TTC549 (cell line): ENCODE measurements at regions not wholly inside any gene's neighbourhood (a gene's known extent, or its start where the extent isn't known, plus 50 kb on each side); places are given as distances from the start of the nearest gene placed in this dataset.

Source experiments
- FAIRE-seq: peaks from 2 replicates; lab custom pipeline; 2012; peaks lifted over from hg19 to GRCh38; lab: Jason Lieb, UNC

DNA sequence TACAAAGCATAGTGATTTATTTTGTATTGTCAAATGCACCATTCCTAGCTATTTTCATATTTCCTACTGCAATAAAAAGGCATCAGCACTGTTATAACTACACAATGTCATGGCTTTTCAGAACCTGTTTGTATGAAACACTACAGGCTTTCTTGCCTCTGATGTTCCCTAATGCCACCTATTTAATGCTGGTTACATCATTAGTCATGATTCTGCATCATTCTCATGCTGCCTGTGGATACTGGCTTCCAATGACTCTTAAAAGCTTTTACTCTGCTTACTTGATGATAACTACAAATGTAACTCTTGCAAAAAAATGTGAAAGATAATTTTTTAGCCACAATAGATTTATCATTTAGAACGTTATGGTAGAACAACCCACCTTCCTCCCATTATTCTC lies 529.4 kb downstream of the HTR7 start:
- FAIRE-seq = no peak

DNA sequence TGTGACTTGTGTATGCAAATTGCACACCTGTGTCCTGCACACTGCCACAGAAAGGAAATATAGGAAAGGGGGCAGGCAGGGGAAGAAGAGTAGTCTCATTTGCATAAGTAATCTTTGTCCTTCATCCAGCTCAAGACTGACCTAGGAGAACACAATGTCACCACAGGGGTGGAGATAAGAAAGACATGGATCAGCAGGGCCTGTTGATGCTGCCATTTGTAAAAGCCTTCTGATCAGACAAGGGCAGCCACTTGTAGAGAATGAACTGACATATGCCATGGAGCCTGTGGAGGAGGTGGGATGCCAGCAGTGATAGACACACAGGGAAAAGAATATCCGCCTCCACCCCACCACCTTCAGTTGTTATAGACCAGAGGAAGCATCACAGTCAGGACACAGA lies 528.9 kb downstream of the HTR7 start:
- no peak for FAIRE-seq

DNA sequence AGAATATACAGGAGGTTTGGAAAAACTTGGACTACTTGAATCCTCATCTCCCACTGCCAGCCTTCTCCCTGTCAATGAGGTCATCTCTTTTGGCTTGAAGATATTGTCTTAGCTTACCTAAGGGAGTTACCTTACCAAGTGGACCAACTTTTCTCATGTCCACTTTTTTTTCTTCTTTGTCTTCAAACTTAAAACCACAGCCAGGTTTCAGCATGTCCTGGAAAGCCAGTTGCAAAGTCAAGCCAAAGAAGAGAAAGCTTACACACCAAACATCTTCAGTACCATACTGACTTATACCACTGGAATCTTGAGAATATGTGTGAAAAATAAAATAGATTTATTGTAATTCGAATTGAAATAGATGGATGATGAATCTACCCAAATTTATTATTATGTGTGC lies 520.5 kb downstream of the HTR7 start:
- no peak for FAIRE-seq

DNA sequence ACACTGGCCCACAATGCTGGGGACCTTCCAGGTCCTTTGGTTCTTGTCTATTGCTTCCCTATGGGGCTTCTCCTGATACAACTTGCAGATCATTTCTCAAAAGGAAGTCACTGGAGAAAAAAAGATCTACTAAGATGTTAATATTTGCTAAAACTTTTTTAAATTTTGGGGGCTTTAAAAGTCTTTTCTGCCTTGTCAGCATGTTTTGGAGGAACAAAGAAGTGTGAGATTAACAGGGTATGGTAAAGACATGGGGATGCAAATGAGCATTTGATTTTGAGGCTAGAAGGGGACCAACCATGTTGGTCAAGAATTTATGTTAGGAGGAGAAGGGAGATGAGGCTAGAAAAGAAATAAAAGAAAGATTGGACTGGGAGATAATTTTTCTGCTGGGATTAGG lies 515.4 kb downstream of the HTR7 start:
- FAIRE-seq = no peak

DNA sequence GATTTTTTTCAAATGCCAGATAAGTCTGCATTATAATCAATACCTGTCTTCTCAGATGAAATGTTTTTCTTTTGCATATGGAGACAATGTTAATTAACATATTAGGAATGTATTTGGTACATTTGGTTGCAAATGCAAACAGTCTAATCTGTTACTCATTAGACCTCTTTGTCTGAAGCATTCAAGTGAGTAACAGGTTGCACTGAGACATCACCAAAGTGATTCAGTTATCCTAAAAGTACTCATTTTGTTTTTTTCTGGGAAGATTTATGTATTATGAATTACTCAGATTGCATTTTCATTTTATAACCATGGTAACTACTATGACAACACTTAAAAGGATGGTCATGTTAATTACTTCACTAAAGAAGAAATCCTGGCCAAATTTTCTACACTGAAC lies 513.6 kb downstream of the HTR7 start:
- no peak for FAIRE-seq

DNA sequence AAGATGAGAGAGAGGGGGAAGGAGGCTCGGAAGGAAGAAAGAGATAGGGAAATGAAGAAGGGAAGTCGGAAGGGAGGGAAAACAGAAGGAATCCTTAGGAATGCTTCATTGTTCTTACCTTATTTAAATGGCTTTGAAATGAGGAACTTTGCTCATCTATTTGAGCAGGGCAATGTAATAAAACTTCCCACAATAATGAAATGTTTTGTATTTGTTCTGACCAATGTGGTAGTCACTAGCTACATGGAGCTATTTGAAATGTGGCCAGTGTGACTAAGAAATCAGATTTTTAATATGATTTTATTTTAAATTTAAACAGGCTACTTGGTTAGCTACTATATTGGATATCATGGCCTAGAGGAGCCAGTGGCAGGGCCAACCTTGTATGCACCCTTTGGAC lies 510.6 kb downstream of the HTR7 start:
- FAIRE-seq = no peak

DNA sequence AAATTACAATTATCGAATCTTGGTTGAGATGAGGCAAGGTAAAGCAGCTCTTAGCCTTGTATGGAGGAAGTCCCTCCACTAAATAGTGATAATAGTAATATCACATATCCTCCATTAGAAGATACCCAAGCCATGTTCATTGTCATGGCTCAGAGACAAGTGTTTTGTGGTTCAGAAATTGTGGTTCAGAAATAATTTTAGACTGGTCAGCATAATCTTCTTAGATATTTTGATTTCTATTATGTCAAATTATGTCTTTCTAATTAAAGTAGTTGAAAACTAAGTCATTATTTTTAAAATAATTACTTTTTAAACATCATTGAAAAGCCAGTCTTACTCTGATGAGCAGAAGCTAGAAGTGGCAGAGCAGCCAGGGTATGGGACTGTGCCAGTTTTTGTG lies 507.7 kb downstream of the HTR7 start:
- no peak for FAIRE-seq

DNA sequence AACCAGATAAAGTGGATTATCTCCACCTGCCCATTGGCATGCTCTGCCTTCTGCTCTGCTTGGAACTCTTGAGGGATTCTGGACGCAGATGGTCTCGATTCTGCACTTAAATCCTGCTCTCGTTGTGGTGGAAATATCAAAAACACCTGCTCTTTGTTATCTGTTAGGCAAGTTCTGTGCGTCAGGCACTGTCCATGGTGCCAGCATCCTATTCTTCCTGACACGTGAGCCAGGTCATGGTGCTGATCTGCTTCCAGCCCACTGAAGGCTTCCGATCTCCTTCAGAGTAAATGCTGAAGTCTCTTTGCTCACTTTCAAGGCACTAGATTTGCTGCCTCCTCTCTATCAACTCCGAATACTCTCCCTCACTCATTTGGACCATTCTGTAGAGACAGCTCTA lies 505.6 kb downstream of the HTR7 start:
- FAIRE-seq = no peak

DNA sequence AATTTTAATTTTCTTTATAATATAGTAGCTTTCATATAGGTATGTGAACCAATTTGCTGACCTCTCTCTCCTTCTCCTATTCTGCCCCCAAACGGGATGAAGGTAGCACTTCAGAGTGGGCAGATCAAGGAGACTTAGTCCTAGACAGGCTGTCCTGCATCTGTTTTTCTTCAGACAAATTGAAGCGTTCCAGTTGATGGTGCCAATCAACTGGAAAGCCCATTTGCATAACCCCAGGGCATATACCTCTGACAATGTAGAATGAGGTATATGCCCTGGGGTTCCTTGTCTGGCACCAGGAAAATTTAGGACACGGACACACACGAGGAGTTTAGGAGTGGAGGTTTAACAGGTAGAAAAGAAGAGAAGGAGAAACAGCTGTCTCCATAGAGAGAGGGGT lies 502.9 kb downstream of the HTR7 start:
- FAIRE-seq = no peak

DNA sequence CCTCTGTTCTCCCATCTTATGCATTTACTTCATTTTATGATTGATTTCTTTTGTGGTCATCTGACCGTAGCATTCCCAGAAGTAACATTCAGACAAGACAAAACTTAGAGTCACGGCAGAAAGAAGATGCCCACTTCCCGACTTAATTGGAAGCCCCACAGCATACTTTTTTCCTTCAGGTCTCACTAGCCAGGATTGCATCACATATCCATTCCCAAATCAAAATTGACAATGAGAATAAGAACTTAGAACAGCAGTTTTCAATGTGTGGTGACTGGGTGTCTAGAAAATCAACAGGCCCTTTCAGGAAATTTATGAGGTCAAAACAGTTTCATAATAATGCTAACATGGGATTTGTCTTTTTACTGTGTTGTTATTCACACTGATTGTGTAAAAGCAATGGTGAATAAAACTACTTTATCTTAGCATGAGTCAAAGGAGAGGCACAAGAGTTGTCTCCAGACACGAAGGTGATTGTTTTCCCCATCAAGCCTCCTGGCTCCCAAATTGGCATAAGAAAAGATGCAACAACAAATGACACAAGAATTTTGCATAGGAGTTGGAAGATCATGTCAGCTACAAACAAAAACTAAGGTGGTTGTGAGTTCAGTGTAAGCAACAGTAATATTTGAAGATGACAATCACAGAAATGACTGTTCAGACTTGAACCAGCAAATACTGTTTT lies 493.9 kb downstream of the HTR7 start:
- FAIRE-seq = no peak

DNA sequence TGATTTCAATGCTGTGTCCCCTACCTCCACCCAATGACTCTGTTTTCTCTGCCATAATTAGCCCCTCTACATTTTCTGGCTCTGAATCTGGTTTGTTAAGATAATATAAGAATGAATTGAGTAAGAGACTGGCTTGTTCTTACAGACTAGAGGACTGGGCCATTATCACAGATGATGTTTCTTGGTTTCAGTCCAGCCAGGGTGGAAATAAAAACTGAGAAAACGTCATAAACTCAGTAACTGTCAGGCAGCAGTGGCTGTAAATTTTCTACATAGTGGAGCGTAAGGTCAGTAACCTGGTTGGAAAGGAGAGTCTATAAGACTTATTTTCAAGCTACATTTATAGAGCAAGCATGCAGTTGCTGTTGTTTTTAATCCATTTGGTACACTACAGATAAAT lies 485.4 kb downstream of the HTR7 start:
- no peak for FAIRE-seq

DNA sequence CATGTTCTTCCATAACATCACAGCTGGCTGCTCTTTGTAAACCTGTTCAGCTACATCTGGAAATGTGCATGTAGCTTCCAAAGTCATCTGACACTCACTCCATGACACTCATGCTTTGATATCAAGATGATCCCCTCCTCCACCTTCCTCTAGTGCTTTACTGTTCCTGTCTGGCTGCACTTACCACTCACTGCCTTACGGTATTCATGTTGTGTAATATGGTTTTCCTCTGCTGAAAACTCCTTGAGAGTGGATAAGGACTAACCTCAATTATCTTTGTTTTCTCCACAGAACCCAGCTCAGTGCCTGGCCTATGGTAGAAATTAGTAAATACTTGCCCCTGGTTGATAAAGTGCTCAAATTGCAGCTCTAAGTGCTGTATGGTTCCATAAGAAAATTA lies 483.9 kb downstream of the HTR7 start:
- FAIRE-seq = no peak

DNA sequence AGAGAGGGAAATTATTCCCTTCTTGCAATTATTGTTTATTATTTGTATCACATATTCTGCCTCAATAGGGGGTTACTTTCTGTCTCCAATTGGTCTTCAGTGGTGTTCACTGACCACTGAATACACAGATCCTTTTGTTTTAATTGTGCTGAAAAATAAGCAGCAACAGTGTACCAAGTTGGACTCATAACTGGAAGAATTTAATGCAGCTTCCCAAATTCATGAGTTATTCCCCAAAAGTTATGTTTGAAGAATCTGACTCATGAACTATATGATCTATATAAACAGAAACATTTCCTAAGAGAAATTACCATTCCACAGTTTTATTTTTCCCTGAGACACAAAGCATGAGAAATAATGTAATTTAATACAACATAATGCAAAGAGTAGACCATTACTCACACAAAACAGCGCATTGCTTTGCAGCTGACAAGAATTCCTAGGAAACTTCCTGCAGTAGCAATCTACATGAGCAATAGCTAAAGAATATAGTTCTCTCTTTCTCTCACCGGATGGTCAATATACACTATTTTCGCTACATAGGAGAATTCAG lies 479.2 kb downstream of the HTR7 start:
- FAIRE-seq = no peak

DNA sequence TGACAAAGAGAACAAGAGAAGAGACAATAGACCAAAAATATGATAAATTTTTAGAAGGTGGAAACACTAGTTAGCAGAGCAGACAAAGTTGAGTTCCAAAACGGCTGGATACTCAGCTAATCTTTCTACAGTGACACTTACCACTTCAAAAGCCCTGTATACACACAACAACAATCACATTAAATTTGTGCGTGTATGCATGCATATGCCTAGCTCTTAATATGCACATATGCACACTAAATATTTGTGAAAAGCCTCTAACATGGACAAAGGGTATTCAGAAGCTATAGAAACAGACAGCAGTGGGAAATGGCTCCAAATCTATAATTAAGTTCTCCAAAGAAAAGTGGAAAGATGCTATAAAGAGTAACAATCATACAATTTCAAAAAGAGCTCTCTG lies 476.4 kb downstream of the HTR7 start:
- FAIRE-seq = no peak

DNA sequence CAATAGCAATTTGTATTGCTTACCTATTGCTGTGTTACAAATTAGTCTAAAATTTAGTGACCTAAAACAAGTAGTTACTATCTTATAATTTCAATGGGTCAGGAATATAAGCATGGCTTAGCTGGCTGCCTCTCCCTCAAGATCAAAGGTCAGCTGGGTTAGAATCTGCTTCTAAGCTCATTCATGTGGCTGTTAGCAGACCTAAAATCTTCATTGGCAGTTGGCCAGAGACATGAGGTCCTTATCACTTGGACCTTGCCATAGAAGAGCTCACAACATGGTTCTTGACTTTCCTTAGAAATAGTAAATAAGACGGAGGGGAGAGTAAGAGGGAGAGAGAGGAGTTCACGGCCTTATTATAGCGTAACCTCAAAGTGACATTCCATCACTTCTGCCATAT lies 468.0 kb downstream of the HTR7 start:
- no peak for FAIRE-seq

DNA sequence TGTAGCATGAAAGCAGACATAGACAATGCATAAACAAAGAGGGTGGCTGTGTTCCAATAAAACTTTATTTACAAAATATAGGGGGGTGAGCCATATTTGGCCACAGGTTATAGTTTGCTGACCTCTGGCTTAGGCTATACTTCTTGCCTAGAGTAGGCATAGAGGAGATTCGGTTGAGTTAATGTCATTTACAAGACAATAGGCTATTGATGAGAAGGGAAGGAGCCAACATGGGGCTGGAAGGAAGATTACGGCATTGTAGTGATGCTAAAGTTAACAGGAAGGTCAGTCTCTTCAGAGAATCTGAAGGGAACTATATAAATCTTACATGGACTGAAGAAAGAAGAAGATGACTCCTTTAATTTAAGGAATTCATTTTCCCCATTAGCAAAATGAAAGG lies 463.5 kb downstream of the HTR7 start:
- FAIRE-seq = no peak

DNA sequence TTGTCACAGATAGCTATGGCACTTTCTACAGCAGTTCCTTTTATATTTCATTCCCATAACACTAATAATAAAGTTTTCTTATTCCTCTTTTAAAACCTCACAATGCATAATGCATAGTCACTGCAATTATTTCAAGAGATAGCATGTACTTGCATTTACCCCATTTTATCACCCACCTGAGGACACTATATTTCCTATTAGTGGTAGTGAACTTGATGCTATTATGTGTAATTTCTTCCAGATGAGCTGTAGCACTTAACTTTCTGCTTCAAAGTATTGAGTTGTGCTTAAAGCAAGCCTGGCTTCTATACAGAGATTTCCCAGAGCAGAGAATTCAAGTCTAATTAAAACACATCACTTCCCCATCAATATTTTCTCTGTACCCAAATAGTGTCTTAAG lies 461.1 kb downstream of the HTR7 start:
- FAIRE-seq = no peak

DNA sequence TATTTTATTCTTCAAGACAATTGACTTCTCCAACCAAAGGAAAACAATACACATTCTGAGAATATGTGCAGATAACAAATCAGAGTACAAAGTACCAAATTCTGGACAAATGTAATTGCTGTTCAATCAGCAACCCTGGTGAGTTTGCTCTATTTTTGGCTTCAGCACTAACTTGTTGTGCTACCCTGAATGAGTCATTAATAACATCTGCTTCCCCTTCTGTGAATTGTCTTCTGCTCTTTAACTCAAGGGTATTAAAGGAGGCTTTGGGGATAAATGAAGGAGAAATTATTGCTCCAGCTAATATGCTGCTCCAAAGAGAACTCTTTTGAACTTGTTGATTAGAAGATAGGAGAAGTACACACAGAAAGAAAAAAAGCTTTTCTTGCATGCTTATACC lies 459.3 kb downstream of the HTR7 start:
- no peak for FAIRE-seq

DNA sequence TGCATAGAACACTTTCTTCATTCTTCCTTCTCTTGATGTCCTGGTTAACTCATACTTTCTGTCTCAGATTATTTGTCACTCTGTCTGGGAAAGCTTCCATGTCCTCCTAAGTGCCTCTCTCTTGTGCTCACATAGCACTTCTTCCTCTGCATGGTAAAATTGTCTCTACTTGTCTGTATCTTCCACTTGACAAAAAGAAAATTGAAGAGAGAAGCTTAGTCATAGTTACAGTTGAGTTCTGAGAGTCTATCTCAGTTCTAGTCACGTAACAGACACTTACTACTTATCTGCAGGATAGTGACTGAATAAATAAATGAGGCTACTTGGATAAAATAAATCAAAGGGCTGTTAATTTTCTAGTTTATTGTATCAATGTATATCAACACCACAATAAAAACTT lies 458.1 kb downstream of the HTR7 start:
- FAIRE-seq = no peak

DNA sequence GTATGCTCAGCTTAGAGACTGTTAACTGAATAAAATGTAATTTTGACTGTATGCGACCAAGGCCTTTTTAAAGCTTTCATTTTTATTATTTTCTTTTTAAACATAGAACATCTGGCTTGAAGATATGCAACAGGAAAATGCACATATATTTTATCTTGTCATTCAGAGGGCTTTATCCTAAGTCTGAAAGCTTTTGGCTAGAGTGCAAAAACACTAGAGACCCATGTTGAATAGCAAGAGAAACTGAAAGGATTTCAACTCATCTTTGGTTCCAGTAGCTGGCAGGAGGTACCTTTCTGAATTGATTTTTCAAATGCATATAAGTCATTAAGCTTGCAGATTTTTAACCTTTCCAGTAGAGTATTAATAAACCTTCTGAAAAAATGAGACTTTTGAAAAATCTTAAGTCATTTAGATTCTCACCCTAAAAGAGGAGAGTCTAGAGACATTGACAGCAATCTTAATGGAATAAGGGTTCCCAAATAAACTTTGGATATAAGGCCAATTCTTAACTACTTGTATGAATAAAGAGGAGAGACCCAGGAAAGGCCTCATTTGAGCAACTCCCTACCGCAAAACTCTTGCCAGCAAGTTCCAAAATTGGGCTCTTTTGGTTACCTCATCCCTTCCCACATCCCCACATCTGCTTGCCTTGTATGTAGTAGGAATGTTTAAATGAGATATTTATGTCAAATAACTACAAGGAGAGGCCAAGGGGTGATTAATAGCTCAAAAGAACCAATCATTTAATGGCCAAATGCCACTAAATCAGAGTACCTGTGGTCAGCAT lies 454.4 kb downstream of the HTR7 start:
- no peak for FAIRE-seq

DNA sequence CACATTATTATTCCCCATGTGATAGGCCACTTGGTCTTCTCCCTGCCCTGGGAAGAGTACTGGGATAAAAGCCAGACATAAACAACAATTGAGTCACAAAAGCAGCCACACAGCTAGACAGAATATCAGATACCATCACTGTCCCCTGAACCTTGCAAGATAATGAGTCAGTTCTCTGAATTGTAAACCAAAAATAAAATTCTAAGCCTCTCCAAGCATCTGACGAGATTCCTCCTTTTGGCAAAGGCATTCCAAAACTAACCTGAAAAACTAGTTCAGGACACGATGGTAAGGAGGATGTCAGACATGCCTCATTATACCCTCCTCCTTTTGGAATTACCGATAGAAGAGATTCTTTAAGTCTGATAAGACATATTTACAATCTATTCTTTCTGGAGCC lies 450.7 kb downstream of the HTR7 start:
- no peak for FAIRE-seq

DNA sequence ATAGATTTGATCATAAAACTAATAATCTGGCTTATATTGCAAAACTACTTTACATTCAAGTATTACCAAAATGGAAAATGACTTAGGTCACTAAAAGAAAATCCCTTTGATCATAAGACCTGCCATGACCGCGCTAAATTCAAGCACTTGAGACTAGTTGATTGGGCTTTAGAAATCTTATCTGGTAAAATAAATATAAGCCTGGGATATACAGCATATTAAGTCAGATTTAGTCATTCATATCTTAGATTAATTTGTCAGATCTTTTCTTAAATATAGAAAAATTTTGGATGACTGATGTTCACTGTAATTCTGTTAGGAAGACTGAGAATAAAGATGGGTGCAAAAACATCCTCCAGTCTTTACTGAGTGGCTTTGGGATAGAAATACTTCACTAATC lies 450.0 kb downstream of the HTR7 start:
- FAIRE-seq = no peak

DNA sequence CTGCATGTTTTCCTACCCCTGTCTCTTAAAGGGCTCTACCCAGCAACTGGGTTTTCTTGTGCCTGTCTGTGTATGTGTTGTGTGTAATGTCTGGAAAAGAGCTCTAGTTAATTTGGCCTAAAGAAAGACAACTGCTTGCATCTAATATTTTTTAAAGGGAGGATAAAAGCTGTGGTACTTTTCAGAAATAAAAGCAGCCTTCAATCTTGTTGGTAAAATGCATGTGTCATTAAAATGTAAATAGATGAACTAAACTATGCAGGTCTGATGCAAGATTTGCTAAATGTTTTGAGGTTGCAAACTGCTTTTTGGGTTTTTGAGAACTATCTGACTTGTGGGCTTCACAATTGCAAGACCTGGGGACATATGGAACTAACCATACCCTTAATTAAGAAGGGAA lies 445.3 kb downstream of the HTR7 start:
- FAIRE-seq = no peak

DNA sequence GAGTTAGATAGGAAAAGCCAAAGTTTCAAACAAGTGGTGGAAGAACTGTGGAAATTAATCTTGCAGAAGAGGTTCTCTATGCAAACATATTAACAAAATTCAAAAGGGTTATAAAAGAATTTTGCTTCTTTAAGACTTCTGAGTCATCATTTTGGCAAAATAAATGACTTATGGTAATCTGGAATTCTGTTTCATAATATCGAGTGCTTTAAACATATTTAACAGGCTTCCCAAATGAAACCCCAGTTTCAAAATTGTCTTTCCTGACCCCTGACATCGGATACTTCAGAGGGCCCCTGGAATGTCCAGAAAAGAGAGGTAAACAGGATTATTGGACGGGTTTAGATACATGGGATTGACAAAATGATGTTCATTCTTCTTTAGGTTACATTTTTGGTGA lies 444.6 kb downstream of the HTR7 start:
- no peak for FAIRE-seq
